ENCODE measurements at regions not wholly inside any gene's neighbourhood (a gene's known extent, or its start where the extent isn't known, plus 50 kb on each side); places are given as distances from the start of the nearest gene placed in this dataset.

DNA sequence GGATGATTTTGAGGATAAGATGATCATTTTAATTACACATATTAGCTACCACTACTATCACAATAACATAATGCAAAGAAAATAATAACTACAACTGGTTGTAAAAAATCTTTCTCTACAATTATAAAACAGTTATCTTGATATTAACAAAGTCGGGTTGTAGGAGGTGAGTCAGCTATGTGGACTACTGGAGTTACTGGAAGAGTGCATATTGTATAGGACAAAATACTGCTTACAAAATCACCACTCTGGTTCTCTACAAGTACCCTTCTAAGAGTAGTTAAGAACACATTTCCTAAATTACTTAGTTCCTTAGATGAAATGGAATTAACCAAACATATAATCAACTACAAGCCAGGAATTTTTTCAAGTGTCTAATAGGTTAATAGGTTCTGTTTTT lies 74.1 kb downstream of the HYCC1 start:
- H3K4me3 Mint-ChIP-seq: no peak overlapping the region
- peaks cover 32% of the 10 kb centered on the region for H3K36me3 Mint-ChIP-seq (ENCODE audit: low read depth)

GRCh38 chr7:22937946-22938345 lies 76.0 kb downstream of the HYCC1 start:
- no peak for DNase-seq
- H3K27me3 Mint-ChIP-seq (ENCODE audit: insufficient read depth): no peaks in the 10 kb centered on the region; the same call in 1 of the 2 replicates
- H3K9me3 Mint-ChIP-seq: no peaks in the 10 kb centered on the region
- no peak overlapping the region for H3K4me3 Mint-ChIP-seq
- no peak overlapping the region for H3K27ac Mint-ChIP-seq
- no peak for TF ChIP-seq CTCF (IDR thresholded peaks at IDR 0.05)
- peaks cover 25% of the 10 kb centered on the region for H3K36me3 Mint-ChIP-seq (ENCODE audit: low read depth)
- peaks cover 41% of the 10 kb centered on the region for H3K4me1 Mint-ChIP-seq (ENCODE audit: low read depth)

More for the DNA sequence above, 74.1 kb downstream of the HYCC1 start:
- no peak for DNase-seq
- H3K27me3 Mint-ChIP-seq (ENCODE audit: insufficient read depth): no peaks in the 10 kb centered on the region
- H3K27ac Mint-ChIP-seq: no peak overlapping the region
- TF ChIP-seq CTCF (IDR thresholded peaks at IDR 0.05): no peak
- H3K9me3 Mint-ChIP-seq: no peaks in the 10 kb centered on the region
- peaks cover 37% of the 10 kb centered on the region for H3K4me1 Mint-ChIP-seq (ENCODE audit: low read depth)

DNA sequence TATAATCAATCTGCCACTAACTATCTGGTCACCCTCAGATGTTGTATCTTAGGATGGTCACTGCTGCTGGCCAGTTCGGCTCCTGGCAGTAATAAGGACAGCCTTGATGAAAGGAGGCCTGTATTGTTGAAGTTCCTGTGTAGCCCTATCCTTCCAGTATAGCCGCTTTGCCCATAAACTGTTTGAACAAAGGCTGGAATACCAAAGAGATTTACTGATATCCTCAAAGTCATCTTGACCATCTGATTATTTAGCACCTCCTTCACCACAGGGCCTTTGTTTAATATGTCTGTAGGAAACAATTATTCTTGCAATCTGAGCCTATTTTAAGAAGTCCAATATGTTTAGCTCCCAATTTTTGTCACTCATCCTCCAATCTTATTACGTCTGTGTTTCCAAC lies 77.7 kb downstream of the HYCC1 start:
- Mint-ChIP-seq H3K27ac (no peak overlapping the region), H3K36me3 (ENCODE audit: low read depth) (peaks cover 25% of the 10 kb centered on the region), H3K4me3 (peak overlapping the region; percentile 5; the same call in 1 of the 2 replicates), H3K4me1 (ENCODE audit: low read depth) (peaks cover 53% of the 10 kb centered on the region), H3K9me3 (no peaks in the 10 kb centered on the region), H3K27me3 (ENCODE audit: insufficient read depth) (no peaks in the 10 kb centered on the region; the same call in 1 of the 2 replicates)
- DNase-seq: no peak
- no peak for TF ChIP-seq CTCF (IDR thresholded peaks at IDR 0.05)

DNA sequence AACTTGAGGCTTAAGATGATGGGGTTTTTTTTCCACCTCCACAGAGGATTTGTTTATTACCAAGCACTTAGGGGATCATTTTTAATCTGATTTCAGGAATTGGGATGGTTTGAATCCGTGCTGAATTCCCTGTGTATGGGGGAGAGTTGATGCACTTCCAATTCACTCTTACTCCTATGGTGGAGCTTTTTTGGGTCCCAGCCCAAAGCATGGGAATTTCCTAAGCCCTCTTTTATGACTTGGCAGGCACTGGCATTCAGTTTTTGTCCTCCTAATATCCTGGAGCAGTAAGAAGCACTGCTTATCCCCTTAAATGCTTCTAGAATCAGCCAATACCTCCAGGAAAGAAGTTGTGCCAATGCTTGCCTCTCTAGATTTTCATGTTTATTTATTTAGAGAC lies 78.7 kb downstream of the HYCC1 start:
- Mint-ChIP-seq H3K4me1 (ENCODE audit: low read depth) (peaks cover 63% of the 10 kb centered on the region), H3K27ac (no peak overlapping the region), H3K4me3 (no peak overlapping the region), H3K27me3 (ENCODE audit: insufficient read depth) (no peaks in the 10 kb centered on the region; the same call in 1 of the 2 replicates), H3K36me3 (ENCODE audit: low read depth) (peaks cover 26% of the 10 kb centered on the region), H3K9me3 (peaks cover 8% of the 10 kb centered on the region)
- no peak for TF ChIP-seq CTCF (IDR thresholded peaks at IDR 0.05)
- no peak for DNase-seq

- H3K27ac Mint-ChIP-seq: peak overlapping the region; percentile 69
- peaks cover 22% of the 10 kb centered on the region for H3K36me3 Mint-ChIP-seq (ENCODE audit: low read depth)
- peaks cover 9% of the 10 kb centered on the region for H3K9me3 Mint-ChIP-seq
- TF ChIP-seq CTCF (IDR thresholded peaks at IDR 0.05): no peak
- 0 out of 2 replicates have a peak overlapping the region, but pooled peaks have one; percentile 22 for H3K4me3 Mint-ChIP-seq
- H3K4me1 Mint-ChIP-seq (ENCODE audit: low read depth): peaks cover 63% of the 10 kb centered on the region
- DNase-seq: peak; percentile 43
- H3K27me3 Mint-ChIP-seq (ENCODE audit: insufficient read depth): no peaks in the 10 kb centered on the region; the same call in 1 of the 2 replicates
Observed at GRCh38 chr7:22934473-22935065, 79.4 kb downstream of the HYCC1 start.
